ENCODE measurements at regions not wholly inside any gene's neighbourhood (a gene's known extent, or its start where the extent isn't known, plus 50 kb on each side); places are given as distances from the start of the nearest gene placed in this dataset.

- no peak for TF ChIP-seq CTCF (IDR thresholded peaks at IDR 0.05; ENCODE audit: extremely low read depth, missing control alignments)
- DNase-seq (ENCODE audit: low spot score) = no peak
Measured at GRCh38 chr12:87160848-87161601, 868.2 kb downstream of the C12orf50 start.

GRCh38 chr12:87157791-87158190, 871.4 kb downstream of the C12orf50 start:
- no peak for TF ChIP-seq CTCF (IDR thresholded peaks at IDR 0.05; ENCODE audit: extremely low read depth, missing control alignments)
- no peak for DNase-seq (ENCODE audit: low spot score)

- no peak for TF ChIP-seq CTCF (IDR thresholded peaks at IDR 0.05; ENCODE audit: extremely low read depth, missing control alignments)
- DNase-seq (ENCODE audit: low spot score) = no peak
Measured at GRCh38 chr12:87155621-87156020, 873.6 kb downstream of the C12orf50 start.

GRCh38 chr12:87152841-87153528, 876.2 kb downstream of the C12orf50 start:
- TF ChIP-seq CTCF (IDR thresholded peaks at IDR 0.05; ENCODE audit: extremely low read depth, missing control alignments) = no peak
- no peak for DNase-seq (ENCODE audit: low spot score)

- no peak for TF ChIP-seq CTCF (IDR thresholded peaks at IDR 0.05; ENCODE audit: extremely low read depth, missing control alignments)
- no peak for DNase-seq (ENCODE audit: low spot score)
Measured at GRCh38 chr12:87152075-87152474, 877.1 kb downstream of the C12orf50 start.

GRCh38 chr12:87150969-87151662, 878.1 kb downstream of the C12orf50 start:
- DNase-seq (ENCODE audit: low spot score) = peak; percentile 4
- TF ChIP-seq CTCF (IDR thresholded peaks at IDR 0.05; ENCODE audit: extremely low read depth, missing control alignments) = no peak

GRCh38 chr12:87142342-87142741, 886.2 kb upstream of the MGAT4C start:
- no peak for DNase-seq (ENCODE audit: low spot score)
- TF ChIP-seq CTCF (IDR thresholded peaks at IDR 0.05; ENCODE audit: extremely low read depth, missing control alignments) = no peak

All from GM20000 (cell line).